ENCODE measurements at regions not wholly inside any gene's neighbourhood (a gene's known extent, or its start where the extent isn't known, plus 50 kb on each side); places are given as distances from the start of the nearest gene placed in this dataset.

DNA sequence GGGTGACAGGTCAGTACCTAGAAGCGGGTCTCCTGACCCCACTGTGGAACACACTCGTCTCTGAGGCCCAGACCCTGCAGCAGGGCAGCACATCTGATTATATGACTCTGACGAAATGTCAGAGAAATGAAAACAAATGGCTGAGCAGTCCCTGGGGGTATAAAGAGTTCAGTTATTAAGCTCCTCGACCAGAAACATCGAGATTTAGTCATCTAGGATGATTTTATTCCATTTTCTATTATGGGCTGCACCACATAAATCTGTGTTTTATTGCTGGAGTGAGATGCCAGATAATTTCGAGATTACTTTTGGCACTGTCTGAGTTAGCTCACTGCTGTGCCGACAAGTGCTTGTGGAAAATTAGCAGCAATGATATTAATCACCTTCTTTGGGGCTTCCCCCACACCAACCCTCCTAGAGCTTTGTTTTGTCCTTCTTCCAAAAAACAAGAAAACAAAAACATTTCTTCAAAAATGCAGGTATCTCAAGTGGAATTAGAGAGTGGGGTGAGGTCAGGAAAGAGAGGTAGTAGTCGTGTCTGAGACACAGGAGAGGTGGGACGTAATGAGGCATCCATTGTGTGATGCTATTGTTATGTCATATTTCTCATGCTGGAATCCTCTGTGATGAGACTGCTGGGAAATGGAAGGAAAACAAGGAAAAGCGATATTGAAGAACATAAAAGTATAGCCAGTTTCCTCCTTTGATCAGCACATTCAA lies 495.5 kb downstream of the DMAC1 start (continued):
- TF ChIP-seq, protein P1, sequence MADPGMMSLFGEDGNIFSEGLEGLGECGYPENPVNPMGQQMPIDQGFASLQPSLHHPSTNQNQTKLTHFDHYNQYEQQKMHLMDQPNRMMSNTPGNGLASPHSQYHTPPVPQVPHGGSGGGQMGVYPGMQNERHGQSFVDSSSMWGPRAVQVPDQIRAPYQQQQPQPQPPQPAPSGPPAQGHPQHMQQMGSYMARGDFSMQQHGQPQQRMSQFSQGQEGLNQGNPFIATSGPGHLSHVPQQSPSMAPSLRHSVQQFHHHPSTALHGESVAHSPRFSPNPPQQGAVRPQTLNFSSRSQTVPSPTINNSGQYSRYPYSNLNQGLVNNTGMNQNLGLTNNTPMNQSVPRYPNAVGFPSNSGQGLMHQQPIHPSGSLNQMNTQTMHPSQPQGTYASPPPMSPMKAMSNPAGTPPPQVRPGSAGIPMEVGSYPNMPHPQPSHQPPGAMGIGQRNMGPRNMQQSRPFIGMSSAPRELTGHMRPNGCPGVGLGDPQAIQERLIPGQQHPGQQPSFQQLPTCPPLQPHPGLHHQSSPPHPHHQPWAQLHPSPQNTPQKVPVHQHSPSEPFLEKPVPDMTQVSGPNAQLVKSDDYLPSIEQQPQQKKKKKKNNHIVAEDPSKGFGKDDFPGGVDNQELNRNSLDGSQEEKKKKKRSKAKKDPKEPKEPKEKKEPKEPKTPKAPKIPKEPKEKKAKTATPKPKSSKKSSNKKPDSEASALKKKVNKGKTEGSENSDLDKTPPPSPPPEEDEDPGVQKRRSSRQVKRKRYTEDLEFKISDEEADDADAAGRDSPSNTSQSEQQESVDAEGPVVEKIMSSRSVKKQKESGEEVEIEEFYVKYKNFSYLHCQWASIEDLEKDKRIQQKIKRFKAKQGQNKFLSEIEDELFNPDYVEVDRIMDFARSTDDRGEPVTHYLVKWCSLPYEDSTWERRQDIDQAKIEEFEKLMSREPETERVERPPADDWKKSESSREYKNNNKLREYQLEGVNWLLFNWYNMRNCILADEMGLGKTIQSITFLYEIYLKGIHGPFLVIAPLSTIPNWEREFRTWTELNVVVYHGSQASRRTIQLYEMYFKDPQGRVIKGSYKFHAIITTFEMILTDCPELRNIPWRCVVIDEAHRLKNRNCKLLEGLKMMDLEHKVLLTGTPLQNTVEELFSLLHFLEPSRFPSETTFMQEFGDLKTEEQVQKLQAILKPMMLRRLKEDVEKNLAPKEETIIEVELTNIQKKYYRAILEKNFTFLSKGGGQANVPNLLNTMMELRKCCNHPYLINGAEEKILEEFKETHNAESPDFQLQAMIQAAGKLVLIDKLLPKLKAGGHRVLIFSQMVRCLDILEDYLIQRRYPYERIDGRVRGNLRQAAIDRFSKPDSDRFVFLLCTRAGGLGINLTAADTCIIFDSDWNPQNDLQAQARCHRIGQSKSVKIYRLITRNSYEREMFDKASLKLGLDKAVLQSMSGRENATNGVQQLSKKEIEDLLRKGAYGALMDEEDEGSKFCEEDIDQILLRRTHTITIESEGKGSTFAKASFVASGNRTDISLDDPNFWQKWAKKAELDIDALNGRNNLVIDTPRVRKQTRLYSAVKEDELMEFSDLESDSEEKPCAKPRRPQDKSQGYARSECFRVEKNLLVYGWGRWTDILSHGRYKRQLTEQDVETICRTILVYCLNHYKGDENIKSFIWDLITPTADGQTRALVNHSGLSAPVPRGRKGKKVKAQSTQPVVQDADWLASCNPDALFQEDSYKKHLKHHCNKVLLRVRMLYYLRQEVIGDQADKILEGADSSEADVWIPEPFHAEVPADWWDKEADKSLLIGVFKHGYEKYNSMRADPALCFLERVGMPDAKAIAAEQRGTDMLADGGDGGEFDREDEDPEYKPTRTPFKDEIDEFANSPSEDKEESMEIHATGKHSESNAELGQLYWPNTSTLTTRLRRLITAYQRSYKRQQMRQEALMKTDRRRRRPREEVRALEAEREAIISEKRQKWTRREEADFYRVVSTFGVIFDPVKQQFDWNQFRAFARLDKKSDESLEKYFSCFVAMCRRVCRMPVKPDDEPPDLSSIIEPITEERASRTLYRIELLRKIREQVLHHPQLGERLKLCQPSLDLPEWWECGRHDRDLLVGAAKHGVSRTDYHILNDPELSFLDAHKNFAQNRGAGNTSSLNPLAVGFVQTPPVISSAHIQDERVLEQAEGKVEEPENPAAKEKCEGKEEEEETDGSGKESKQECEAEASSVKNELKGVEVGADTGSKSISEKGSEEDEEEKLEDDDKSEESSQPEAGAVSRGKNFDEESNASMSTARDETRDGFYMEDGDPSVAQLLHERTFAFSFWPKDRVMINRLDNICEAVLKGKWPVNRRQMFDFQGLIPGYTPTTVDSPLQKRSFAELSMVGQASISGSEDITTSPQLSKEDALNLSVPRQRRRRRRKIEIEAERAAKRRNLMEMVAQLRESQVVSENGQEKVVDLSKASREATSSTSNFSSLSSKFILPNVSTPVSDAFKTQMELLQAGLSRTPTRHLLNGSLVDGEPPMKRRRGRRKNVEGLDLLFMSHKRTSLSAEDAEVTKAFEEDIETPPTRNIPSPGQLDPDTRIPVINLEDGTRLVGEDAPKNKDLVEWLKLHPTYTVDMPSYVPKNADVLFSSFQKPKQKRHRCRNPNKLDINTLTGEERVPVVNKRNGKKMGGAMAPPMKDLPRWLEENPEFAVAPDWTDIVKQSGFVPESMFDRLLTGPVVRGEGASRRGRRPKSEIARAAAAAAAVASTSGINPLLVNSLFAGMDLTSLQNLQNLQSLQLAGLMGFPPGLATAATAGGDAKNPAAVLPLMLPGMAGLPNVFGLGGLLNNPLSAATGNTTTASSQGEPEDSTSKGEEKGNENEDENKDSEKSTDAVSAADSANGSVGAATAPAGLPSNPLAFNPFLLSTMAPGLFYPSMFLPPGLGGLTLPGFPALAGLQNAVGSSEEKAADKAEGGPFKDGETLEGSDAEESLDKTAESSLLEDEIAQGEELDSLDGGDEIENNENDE (IDR thresholded peaks at IDR 0.05; ENCODE audit: insufficient replicate concordance, low read length), result no peak
- TF ChIP-seq JUN (IDR thresholded peaks at IDR 0.05; ENCODE audit: low read depth, low read length) (no peak), NRF1 (IDR thresholded peaks at IDR 0.05; ENCODE audit: low read depth, low read length) (no peak), MAFK (IDR thresholded peaks at IDR 0.05; ENCODE audit: low read depth, low read length) (no peak), CBX5 (IDR thresholded peaks at IDR 0.05; ENCODE audit: low read depth, low read length) (no peak), KDM1A (IDR thresholded peaks at IDR 0.05; ENCODE audit: borderline replicate concordance, low read length) (no peak), RAD21 (IDR thresholded peaks at IDR 0.05 in 1 of 2, conservative IDR thresholded peaks at IDR 0.05 in 1 of 2; ENCODE audit: low read depth in 2 of 2, low read length in 2 of 2) (no peak), BACH1 (IDR thresholded peaks at IDR 0.05; ENCODE audit: low read length) (no peak), EZH2 (IDR thresholded peaks at IDR 0.05; ENCODE audit: low read depth, low read length, severe bottlenecking) (no peak)

Measured in H1 (cell line).